ENCODE measurements at regions not wholly inside any gene's neighbourhood (a gene's known extent, or its start where the extent isn't known, plus 50 kb on each side); places are given as distances from the start of the nearest gene placed in this dataset.

- TF ChIP-seq POLR2AphosphoS5 (IDR thresholded peaks at IDR 0.05) (no peak), POLR2A (IDR thresholded peaks at IDR 0.05) (no peak), CTCF (IDR thresholded peaks at IDR 0.05) (no peak)
These were observed 447.4 kb upstream of the NRSN1 start for GRCh38 chr6:23678626-23679025.

All from transverse colon (tissue), 4 donors.